PC-9 (cell line): ENCODE measurements at regions not wholly inside any gene's neighbourhood (a gene's known extent, or its start where the extent isn't known, plus 50 kb on each side); places are given as distances from the start of the nearest gene placed in this dataset.
"Not testable (repeated sequence)": the region's sequence is repeated elsewhere in the genome, so short reads cannot be mapped to it uniquely, and the experiment has no call there.

Experiments used
- CTCF ChIP-seq: fragments of 200-600 bp; sonication (generic); conservative IDR thresholded peaks from 2 replicates; pipeline ENCODE4 v1.6.1; 2017; ENCODE audit warnings: mixed run types, antibody characterized with exemption, mild to moderate bottlenecking, moderate library complexity
- EZH2 ChIP-seq: fragments of 200-600 bp; sonication (generic); IDR thresholded peaks from 2 replicates; pipeline ENCODE4 v1.8.0; 2017; ENCODE audit warnings: antibody characterized with exemption, low read depth

GRCh38 chr20:58572428-58572763 is 57.2 kb upstream of the APCDD1L start:
- TF ChIP-seq CTCF, EZH2: not testable (repeated sequence)
